ENCODE measurements at regions not wholly inside any gene's neighbourhood (a gene's known extent, or its start where the extent isn't known, plus 50 kb on each side); places are given as distances from the start of the nearest gene placed in this dataset.
"Not testable (repeated sequence)": the region's sequence is repeated elsewhere in the genome, so short reads cannot be mapped to it uniquely, and the experiment has no call there.

DNA sequence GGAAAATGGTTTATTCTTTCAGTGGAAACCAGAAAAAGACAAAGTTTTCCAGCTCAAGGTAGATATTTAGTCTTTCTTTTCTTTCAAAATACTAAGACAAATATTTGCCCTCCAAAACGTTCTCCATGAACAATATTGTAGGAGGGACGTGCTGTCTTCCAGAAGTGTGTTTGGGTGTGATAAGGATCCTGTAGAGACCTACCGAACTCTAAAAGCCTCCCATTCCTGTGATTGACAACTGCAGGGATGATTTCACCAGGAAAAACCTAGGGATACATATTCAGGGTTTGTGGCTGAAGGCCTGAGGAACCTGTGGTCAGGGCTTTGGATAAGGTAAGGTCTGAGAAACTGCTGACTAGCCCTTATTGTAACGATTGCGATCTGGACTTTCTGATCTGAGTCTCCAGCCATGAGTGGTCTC is 167.1 kb downstream of the ZNF648 start:
- H3K9me3 ChIP-seq: no peaks in the 10 kb centered on the region
- DNase-seq: no peak
- H3K27ac ChIP-seq: no peak overlapping the region
- no peak overlapping the region for H3K4me3 ChIP-seq
- TF ChIP-seq, protein P1, sequence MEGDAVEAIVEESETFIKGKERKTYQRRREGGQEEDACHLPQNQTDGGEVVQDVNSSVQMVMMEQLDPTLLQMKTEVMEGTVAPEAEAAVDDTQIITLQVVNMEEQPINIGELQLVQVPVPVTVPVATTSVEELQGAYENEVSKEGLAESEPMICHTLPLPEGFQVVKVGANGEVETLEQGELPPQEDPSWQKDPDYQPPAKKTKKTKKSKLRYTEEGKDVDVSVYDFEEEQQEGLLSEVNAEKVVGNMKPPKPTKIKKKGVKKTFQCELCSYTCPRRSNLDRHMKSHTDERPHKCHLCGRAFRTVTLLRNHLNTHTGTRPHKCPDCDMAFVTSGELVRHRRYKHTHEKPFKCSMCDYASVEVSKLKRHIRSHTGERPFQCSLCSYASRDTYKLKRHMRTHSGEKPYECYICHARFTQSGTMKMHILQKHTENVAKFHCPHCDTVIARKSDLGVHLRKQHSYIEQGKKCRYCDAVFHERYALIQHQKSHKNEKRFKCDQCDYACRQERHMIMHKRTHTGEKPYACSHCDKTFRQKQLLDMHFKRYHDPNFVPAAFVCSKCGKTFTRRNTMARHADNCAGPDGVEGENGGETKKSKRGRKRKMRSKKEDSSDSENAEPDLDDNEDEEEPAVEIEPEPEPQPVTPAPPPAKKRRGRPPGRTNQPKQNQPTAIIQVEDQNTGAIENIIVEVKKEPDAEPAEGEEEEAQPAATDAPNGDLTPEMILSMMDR (IDR thresholded peaks at IDR 0.05): no peak
- TF ChIP-seq POLR2A (IDR thresholded peaks at IDR 0.05): no peak
- H3K27me3 ChIP-seq: no peaks in the 10 kb centered on the region
- H3K36me3 ChIP-seq: no peaks in the 10 kb centered on the region
- no peaks in the 10 kb centered on the region for H3K4me1 ChIP-seq

DNA sequence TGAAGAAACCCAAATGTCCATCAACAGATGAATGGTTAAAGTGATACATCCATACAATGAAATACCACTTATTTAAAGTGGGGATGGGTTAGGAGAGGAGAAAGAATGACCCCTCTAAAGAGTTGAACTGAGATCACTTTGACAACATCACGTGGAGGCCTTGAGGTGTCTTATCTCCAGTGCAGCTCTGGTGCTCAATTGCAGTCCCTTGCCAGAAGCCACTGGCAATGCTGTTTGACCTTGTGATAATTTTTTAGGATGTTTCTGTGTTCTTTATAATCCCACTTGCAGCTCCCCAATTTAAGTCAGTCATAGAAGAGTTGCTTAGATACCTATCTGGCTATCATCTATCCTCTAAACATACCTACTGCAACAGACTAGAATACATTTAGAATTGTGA is 167.6 kb downstream of the ZNF648 start:
- H3K36me3 ChIP-seq: no peaks in the 10 kb centered on the region
- H3K4me3 ChIP-seq: no peak overlapping the region
- H3K27ac ChIP-seq: no peak overlapping the region
- H3K9me3 ChIP-seq: no peaks in the 10 kb centered on the region
- TF ChIP-seq, protein P1 (IDR thresholded peaks at IDR 0.05): no peak
- TF ChIP-seq POLR2A (IDR thresholded peaks at IDR 0.05): no peak
- H3K27me3 ChIP-seq: no peaks in the 10 kb centered on the region
- H3K4me1 ChIP-seq: no peaks in the 10 kb centered on the region
- no peak for DNase-seq

DNA sequence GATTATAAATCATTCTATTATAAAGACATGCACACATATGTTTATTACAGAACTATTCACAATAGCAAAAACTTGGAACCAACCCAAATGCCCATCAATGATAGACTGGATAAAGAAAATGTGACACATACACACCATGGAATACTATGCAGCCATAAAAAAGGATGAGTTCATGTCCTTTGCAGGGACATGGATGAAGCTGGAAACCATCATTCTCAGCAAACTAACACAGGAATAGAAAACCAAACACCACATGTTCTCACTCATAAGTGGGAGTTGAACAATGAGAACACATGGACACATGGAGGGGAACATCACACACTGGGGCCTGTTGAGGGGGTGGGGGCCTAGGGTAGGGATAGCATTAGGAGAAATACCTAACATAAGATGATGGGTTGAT is 168.4 kb downstream of the ZNF648 start:
- H3K9me3 ChIP-seq, DNase-seq, H3K27ac ChIP-seq, H3K4me1 ChIP-seq, H3K4me3 ChIP-seq, H3K27me3 ChIP-seq, H3K36me3 ChIP-seq: not testable (repeated sequence)

DNA sequence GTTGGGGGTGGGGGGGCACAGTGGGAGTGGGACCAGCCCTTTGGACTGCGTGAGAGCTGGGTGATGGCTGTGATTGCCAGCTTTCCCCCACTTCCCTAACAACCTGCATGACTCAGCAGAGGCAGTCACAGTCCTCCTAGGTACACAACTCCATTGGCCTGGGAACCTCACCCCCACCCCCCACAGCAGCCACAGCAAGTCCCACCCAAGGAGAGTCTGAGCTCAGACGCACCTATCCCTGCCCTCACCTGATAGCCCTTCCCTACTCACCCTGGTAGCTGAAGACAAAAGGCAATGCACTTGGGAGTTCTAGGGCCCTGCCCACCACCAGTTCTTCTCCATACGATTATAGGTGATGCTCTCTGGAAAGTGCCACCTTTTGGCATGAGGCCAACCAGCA is 188.9 kb downstream of the ZNF648 start:
- DNase-seq: no peak
- H3K4me1 ChIP-seq: no peaks in the 10 kb centered on the region
- no peak for TF ChIP-seq POLR2A (IDR thresholded peaks at IDR 0.05)
- TF ChIP-seq, protein P1 (IDR thresholded peaks at IDR 0.05): no peak

DNA sequence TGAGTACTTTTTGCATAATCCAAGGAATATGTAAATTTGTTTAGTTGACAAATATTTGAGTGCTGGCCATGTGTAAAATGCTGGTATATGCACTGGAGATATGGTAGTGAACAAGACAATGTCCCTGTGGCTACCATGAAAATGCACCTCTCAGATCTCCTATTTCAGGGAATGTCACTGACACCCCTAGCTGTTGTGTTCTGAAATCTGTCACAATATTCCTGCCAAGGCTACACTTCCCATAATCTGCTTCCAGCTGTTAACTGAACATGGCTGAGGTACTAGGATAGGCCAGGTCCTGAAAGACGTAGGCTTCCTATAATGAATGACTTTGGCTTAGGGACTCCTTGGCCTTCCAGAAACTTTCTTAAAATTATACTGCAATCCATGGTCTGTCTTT is 197.8 kb downstream of the ZNF648 start:
- Histone ChIP-seq H3K9me3 (no peaks in the 10 kb centered on the region), H3K36me3 (no peaks in the 10 kb centered on the region), H3K4me1 (no peaks in the 10 kb centered on the region), H3K27ac (no peak overlapping the region), H3K4me3 (no peak overlapping the region), H3K27me3 (no peaks in the 10 kb centered on the region)
- no peak for TF ChIP-seq POLR2A (IDR thresholded peaks at IDR 0.05)
- TF ChIP-seq, protein P1 (IDR thresholded peaks at IDR 0.05): no peak
- no peak for DNase-seq

More for the DNA sequence above, 188.9 kb downstream of the ZNF648 start:
- Histone ChIP-seq H3K27me3 (no peaks in the 10 kb centered on the region), H3K36me3 (no peaks in the 10 kb centered on the region), H3K4me3 (no peak overlapping the region), H3K9me3 (peaks cover 0 to 7% (median 0%) of the 10 kb centered on the region in 4 donors), H3K27ac (no peak overlapping the region)

DNA sequence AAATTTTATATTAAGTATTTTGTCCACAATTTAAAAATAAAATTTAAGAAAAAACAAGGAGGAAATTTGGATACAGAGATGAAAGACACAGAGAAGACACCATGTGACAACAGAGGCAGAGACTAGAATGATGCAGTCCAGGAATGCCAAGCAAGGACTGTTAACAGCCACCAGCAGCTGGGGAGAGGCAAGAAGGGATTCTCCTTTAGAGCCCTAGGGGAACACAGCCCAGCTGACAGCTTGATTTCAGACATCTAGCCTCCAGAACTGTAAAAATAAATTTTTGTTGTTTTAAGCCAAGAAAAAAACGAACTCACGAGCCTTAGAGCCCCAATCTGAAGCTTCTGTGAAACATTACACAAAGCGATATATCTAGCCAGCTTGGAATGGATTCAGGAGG is 198.5 kb downstream of the ZNF648 start:
- H3K9me3 ChIP-seq: no peaks in the 10 kb centered on the region
- no peak for TF ChIP-seq POLR2A (IDR thresholded peaks at IDR 0.05)
- TF ChIP-seq, protein P1 (IDR thresholded peaks at IDR 0.05): no peak
- H3K4me1 ChIP-seq: no peaks in the 10 kb centered on the region
- H3K27me3 ChIP-seq: no peaks in the 10 kb centered on the region
- H3K27ac ChIP-seq: no peak overlapping the region
- DNase-seq: no peak
- H3K36me3 ChIP-seq: no peaks in the 10 kb centered on the region
- H3K4me3 ChIP-seq: no peak overlapping the region

Measured in Peyer's patch (tissue), 4 donors.